HCT116 (cell line): ENCODE measurements at regions not wholly inside any gene's neighbourhood (a gene's known extent, or its start where the extent isn't known, plus 50 kb on each side); places are given as distances from the start of the nearest gene placed in this dataset.

Experiments
- ATAC-seq: fragments of 200-7000 bp; cut with Tn5 transposase; 2 replicates; pipeline ENCODE4 v1.9.1; 2020; ENCODE audit warnings: mild to moderate bottlenecking, moderate library complexity
- BruUV-seq: library from RNA; stranded (reverse); fragments of 400-500 nt; replicated peaks from 2 replicates; lab custom pipeline; 2021; lab: Mats Ljungman, UMichigan
- CTCF ChIA-PET: fragments of 300-600 bp; sonication (Branson Sonifier 250); formaldehyde crosslinking; loops from one replicate; lab custom pipeline; 2021; ENCODE audit warnings: antibody characterized with exemption; lab: Charles Lee
- POLR2A ChIA-PET: fragments of 300-600, 350-600 bp; sonication (Branson Sonifier 250); formaldehyde crosslinking; loops from one replicate; lab custom pipeline; 2021; ENCODE audit warnings: antibody characterized with exemption; lab: Charles Lee
- RAD21 ChIA-PET, 2 experiments: fragments of 300-600 bp; sonication (Branson Sonifier 250); formaldehyde crosslinking; loops; one replicate each; lab custom pipeline; 2023; ENCODE audit warnings: low total read pairs in 2 of 2; ENCODE audit not compliant: uncharacterized antibody in 2 of 2, unreplicated experiment in 2 of 2, low non-redundant PET in 1 of 2; lab: Charles Lee
- DNase-seq: peaks from one replicate; pipeline ENCODE4 v3.0.0-alpha.2; 2010; ENCODE audit warnings: low read depth, low spot score
- H2AFZ ChIP-seq: fragments of 200-600 bp; shearing (Covaris generic), sonication (generic); 2 replicates; pipeline ENCODE4 v1.6.1; 2017; ENCODE audit warnings: low read depth, mixed run types, mixed read lengths, antibody characterized with exemption, low read length; ENCODE audit not compliant: poor library complexity, severe bottlenecking
- H3K27ac ChIP-seq: 2 replicates; pipeline ENCODE4 v1.5.1; 2012; ENCODE audit warnings: low read depth, low read length
- H3K27me3 ChIP-seq: fragments of 200-600 bp; sonication (generic); 2 replicates; pipeline ENCODE4 v1.6.1; 2016; ENCODE audit warnings: mixed run types, low read length, mixed read lengths; ENCODE audit not compliant: insufficient read depth
- H3K36me3 ChIP-seq, 2 experiments: fragments of 200-500 bp in 1 of 2; fragments of 200-600 bp in 1 of 2; sonication (Bioruptor generic) in 1 of 2; sonication (generic) in 1 of 2; 2 replicates each; pipeline versions ENCODE4 v1.5.1 to v1.6.1; 2014 to 2016; ENCODE audit warnings: low read length in 2 of 2, inconsistent platforms in 1 of 2, mixed read lengths in 1 of 2, mixed run types in 1 of 2; ENCODE audit not compliant: insufficient read depth in 2 of 2, control insufficient read depth in 1 of 2
- H3K4me1 ChIP-seq, 2 experiments: fragments of 200-600 bp in 1 of 2; sonication (generic) in 1 of 2; 2 replicates each; pipeline versions ENCODE4 v1.5.1 to v1.6.1; 2012 to 2017; ENCODE audit warnings: low read length in 2 of 2, inconsistent platforms in 1 of 2, mild to moderate bottlenecking in 1 of 2, mixed read lengths in 1 of 2, mixed run types in 1 of 2, moderate library complexity in 1 of 2; ENCODE audit not compliant: insufficient read depth in 2 of 2, control insufficient read depth in 1 of 2
- H3K4me2 ChIP-seq: fragments of 200-600 bp; sonication (generic); 2 replicates; pipeline ENCODE4 v1.6.1; 2017; ENCODE audit warnings: mixed run types, low read length, mixed read lengths
- H3K4me3 ChIP-seq, 2 experiments: fragments of 200-600 bp in 1 of 2; sonication (generic) in 1 of 2; replicated peaks in 1 of 2; 2 replicates each; pipeline ENCODE4 v1.5.1; 2011 to 2016; ENCODE audit warnings: low read length in 2 of 2, control low read depth in 1 of 2, low read depth in 1 of 2, mild to moderate bottlenecking in 1 of 2, mixed read lengths in 1 of 2, mixed run types in 1 of 2
- H3K79me2 ChIP-seq: fragments of 200-600 bp; sonication (generic); 2 replicates; pipeline ENCODE4 v1.6.1; 2017; ENCODE audit warnings: mild to moderate bottlenecking, mixed run types, low read length, moderate library complexity, mixed read lengths; ENCODE audit not compliant: insufficient read depth
- H3K9ac ChIP-seq: fragments of 200-600 bp; sonication (generic); 2 replicates; pipeline ENCODE4 v1.6.1; 2016; ENCODE audit warnings: low read length, mixed read lengths
- H3K9me2 ChIP-seq: fragments of 200-600 bp; sonication (generic), shearing (Covaris generic); 2 replicates; pipeline ENCODE4 v1.6.1; 2017; ENCODE audit warnings: mixed run types, mild to moderate bottlenecking, moderate library complexity; ENCODE audit not compliant: insufficient read depth
- H3K9me3 ChIP-seq, 2 experiments: fragments of 200-500 bp in 1 of 2; fragments of 200-600 bp in 1 of 2; sonication (Bioruptor generic) in 1 of 2; sonication (generic) in 1 of 2; 2 replicates each; pipeline ENCODE4 v1.6.1; 2014 to 2017; ENCODE audit warnings: low read length in 2 of 2, mixed read lengths in 2 of 2, inconsistent platforms in 1 of 2, low read depth in 1 of 2, mild to moderate bottlenecking in 1 of 2, mixed run types in 1 of 2, moderate library complexity in 1 of 2; ENCODE audit not compliant: control insufficient read depth in 1 of 2, insufficient read depth in 1 of 2
- H4K20me1 ChIP-seq: fragments of 200-600 bp; sonication (generic), shearing (Covaris generic); 2 replicates; pipeline ENCODE4 v1.6.1; 2017; ENCODE audit warnings: mixed run types, mild to moderate bottlenecking, moderate library complexity; ENCODE audit not compliant: insufficient read depth
- EZH2 ChIP-seq: fragments of 200-600 bp; sonication (generic); IDR thresholded peaks from 2 replicates; pipeline ENCODE4 v1.6.1; 2017; ENCODE audit warnings: antibody characterized with exemption, mixed run types
- EZH2phosphoT487 ChIP-seq: fragments of 200-600 bp; IDR thresholded peaks from 2 replicates; pipeline ENCODE4 v1.6.1; 2018; ENCODE audit warnings: antibody characterized with exemption, borderline replicate concordance
- FOSL1 ChIP-seq: IDR thresholded peaks from 2 replicates; pipeline ENCODE4 v1.6.1; 2012; ENCODE audit warnings: low read depth
- POLR2A ChIP-seq: IDR thresholded peaks from 2 replicates; pipeline ENCODE4 v1.7.0; 2011; ENCODE audit warnings: borderline replicate concordance; ENCODE audit not compliant: insufficient read depth, insufficient read length; ENCODE audit errors: extremely low read depth
- POLR2AphosphoS5 ChIP-seq: IDR thresholded peaks from 2 replicates; pipeline ENCODE4 v1.6.1; 2011; ENCODE audit warnings: mild to moderate bottlenecking, low read depth, low read length, moderate library complexity
- RAD21 ChIP-seq: IDR thresholded peaks from 2 replicates; pipeline ENCODE4 v1.6.1; 2012; ENCODE audit warnings: low read depth, mild to moderate bottlenecking
- SRF ChIP-seq: IDR thresholded peaks from 2 replicates; pipeline ENCODE4 v1.6.1; 2012; ENCODE audit warnings: low read depth
- TCF7L2 ChIP-seq: IDR thresholded peaks from 2 replicates; pipeline ENCODE4 v1.7.0; 2011; ENCODE audit warnings: borderline replicate concordance, inconsistent platforms; ENCODE audit not compliant: insufficient read depth, insufficient read length; ENCODE audit errors: extremely low read depth
- YY1 ChIP-seq: IDR thresholded peaks from 2 replicates; pipeline ENCODE4 v1.6.1; 2011; ENCODE audit warnings: low read length, low read depth, moderate library complexity, mild to moderate bottlenecking; ENCODE audit not compliant: insufficient replicate concordance; ENCODE audit errors: extremely low read depth
- ZNF274 ChIP-seq: fragments of 200-500 bp; sonication (Bioruptor generic); IDR thresholded peaks from 2 replicates; pipeline ENCODE4 v1.6.1; 2014; ENCODE audit warnings: mild to moderate bottlenecking, low read depth, low read length, inconsistent platforms
- intact Hi-C: fragments of 100-400 bp; cut with micrococcal nuclease; formaldehyde crosslinking; loops from 2 replicates; pipeline ENCODE4 v1.10.0; 2022
- TF ChIP-seq, protein P1 (sequence below): IDR thresholded peaks from 2 replicates; pipeline ENCODE4 v1.6.1; 2012
- TF ChIP-seq, protein P2 (sequence below): IDR thresholded peaks from 2 replicates; pipeline ENCODE4 v1.6.1; 2012
- TF ChIP-seq, protein P3 (sequence below), 3 experiments: fragments of 200-600 bp in 1 of 3; sonication (generic) in 1 of 3; IDR thresholded peaks in 2 of 3; conservative IDR thresholded peaks in 1 of 3; 2 replicates each; pipeline ENCODE4 v1.5.1; 2012 to 2017; ENCODE audit warnings: low read depth in 2 of 3, low read length in 2 of 3, antibody characterized with exemption in 1 of 3, borderline replicate concordance in 1 of 3, control low read depth in 1 of 3, mild to moderate bottlenecking in 1 of 3, mixed read lengths in 1 of 3, mixed run types in 1 of 3, moderate library complexity in 1 of 3; ENCODE audit not compliant: insufficient read depth in 1 of 3
- TF ChIP-seq, protein P4 (sequence below): IDR thresholded peaks from 2 replicates; pipeline ENCODE4 v1.6.1; 2011; ENCODE audit warnings: mild to moderate bottlenecking, low read length, moderate library complexity; ENCODE audit not compliant: insufficient replicate concordance; ENCODE audit errors: extremely low read depth

DNA sequence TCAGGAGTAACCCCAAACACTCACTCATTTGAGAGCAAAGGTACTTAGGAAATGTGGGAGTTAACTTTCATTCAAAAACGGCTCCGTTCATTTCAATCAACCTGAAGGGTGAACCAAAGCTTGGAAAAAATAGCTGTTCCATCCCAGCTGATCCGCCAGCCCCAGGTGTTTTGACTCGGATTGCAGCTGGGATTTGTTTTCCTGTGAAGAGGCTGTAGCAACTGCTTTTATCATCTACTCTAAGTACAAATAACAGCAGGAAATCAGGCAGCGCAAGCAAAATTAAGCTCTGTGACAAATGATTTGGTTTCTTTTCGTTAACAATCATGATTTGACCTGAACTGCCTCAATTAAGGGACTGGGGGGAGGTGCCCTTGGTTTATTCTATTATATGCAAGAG lies 154.7 kb downstream of the BEND2 start (continued):
- TF ChIP-seq SRF, result no peak

DNA sequence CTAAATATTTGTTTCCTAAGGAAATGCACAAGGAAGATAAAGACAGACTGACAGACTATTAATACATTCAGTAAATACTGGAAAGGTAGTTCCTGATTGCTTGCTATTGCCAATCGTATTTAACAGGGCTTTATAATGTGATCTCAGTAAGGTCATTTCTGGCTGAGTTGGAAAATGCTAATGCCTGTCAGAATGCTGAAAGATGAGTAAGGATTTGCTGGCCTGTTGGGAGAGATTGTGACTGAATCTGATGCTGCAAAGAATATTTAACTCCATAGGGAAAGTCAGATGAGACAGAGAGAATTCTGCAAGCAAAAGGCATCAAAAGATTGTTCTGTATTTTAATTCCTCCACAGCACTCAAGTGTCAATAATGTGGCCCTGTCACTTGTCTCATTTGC lies 169.0 kb downstream of the BEND2 start:
- TF ChIP-seq RAD21 (no peak), POLR2A (no peak), YY1 (no peak), ZNF274 (no peak), EZH2 (no peak), SRF (no peak), POLR2AphosphoS5 (no peak), FOSL1 (no peak), EZH2phosphoT487 (no peak), TCF7L2 (no peak)
- TF ChIP-seq, protein P1, sequence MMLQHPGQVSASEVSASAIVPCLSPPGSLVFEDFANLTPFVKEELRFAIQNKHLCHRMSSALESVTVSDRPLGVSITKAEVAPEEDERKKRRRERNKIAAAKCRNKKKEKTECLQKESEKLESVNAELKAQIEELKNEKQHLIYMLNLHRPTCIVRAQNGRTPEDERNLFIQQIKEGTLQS, result no peak
- TF ChIP-seq, protein P2, sequence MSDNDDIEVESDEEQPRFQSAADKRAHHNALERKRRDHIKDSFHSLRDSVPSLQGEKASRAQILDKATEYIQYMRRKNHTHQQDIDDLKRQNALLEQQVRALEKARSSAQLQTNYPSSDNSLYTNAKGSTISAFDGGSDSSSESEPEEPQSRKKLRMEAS, result no peak
- TF ChIP-seq, protein P3, sequence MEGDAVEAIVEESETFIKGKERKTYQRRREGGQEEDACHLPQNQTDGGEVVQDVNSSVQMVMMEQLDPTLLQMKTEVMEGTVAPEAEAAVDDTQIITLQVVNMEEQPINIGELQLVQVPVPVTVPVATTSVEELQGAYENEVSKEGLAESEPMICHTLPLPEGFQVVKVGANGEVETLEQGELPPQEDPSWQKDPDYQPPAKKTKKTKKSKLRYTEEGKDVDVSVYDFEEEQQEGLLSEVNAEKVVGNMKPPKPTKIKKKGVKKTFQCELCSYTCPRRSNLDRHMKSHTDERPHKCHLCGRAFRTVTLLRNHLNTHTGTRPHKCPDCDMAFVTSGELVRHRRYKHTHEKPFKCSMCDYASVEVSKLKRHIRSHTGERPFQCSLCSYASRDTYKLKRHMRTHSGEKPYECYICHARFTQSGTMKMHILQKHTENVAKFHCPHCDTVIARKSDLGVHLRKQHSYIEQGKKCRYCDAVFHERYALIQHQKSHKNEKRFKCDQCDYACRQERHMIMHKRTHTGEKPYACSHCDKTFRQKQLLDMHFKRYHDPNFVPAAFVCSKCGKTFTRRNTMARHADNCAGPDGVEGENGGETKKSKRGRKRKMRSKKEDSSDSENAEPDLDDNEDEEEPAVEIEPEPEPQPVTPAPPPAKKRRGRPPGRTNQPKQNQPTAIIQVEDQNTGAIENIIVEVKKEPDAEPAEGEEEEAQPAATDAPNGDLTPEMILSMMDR (IDR thresholded peaks at IDR 0.05 in 2 of 3, conservative IDR thresholded peaks at IDR 0.05 in 1 of 3; ENCODE audit: borderline replicate concordance in 1 of 3, insufficient read depth in 1 of 3, low read depth in 2 of 3, low read length in 2 of 3), result no peak
- TF ChIP-seq, protein P4, sequence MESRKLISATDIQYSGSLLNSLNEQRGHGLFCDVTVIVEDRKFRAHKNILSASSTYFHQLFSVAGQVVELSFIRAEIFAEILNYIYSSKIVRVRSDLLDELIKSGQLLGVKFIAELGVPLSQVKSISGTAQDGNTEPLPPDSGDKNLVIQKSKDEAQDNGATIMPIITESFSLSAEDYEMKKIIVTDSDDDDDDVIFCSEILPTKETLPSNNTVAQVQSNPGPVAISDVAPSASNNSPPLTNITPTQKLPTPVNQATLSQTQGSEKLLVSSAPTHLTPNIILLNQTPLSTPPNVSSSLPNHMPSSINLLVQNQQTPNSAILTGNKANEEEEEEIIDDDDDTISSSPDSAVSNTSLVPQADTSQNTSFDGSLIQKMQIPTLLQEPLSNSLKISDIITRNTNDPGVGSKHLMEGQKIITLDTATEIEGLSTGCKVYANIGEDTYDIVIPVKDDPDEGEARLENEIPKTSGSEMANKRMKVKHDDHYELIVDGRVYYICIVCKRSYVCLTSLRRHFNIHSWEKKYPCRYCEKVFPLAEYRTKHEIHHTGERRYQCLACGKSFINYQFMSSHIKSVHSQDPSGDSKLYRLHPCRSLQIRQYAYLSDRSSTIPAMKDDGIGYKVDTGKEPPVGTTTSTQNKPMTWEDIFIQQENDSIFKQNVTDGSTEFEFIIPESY, result no peak
- RAD21 ChIA-PET, result no interaction called here
- CTCF ChIA-PET, result no interaction called here
- 0 out of 2 replicates have a peak, but pooled peaks cover 2% of the 10 kb centered on the region for H3K27me3 ChIP-seq
- POLR2A ChIA-PET, result no interaction called here
- no TSS peak for BruUV-seq
- H3K79me2 ChIP-seq, result no peaks in the 10 kb centered on the region
- H2AFZ ChIP-seq, result no peak overlapping the region
- intact Hi-C loops, result no loop called here
- no peak overlapping the region for H3K9ac ChIP-seq
- no peak overlapping the region for H3K4me3 ChIP-seq
- no peak overlapping the region for H3K4me2 ChIP-seq
- H3K27ac ChIP-seq, result no peak overlapping the region
- no peaks in the 10 kb centered on the region for H4K20me1 ChIP-seq
- no peaks in the 10 kb centered on the region for H3K9me2 ChIP-seq
- ATAC-seq (no peak), DNase-seq (no peak)
- H3K4me1 ChIP-seq, result no peaks in the 10 kb centered on the region
- no peaks in the 10 kb centered on the region for H3K9me3 ChIP-seq
- no peaks in the 10 kb centered on the region for H3K36me3 ChIP-seq
